ENCODE measurements at regions not wholly inside any gene's neighbourhood (a gene's known extent, or its start where the extent isn't known, plus 50 kb on each side); places are given as distances from the start of the nearest gene placed in this dataset.

- BruUV-seq (replicated peaks): no TSS peak
- TF ChIP-seq CTCF (IDR thresholded peaks at IDR 0.05; ENCODE audit: unreplicated experiment): no peak
- H3K4me1 Mint-ChIP-seq (ENCODE audit: insufficient read depth, unreplicated experiment): no peaks in the 10 kb centered on the region
- POLR2A ChIA-PET: no interaction called here
- H3K27me3 Mint-ChIP-seq (ENCODE audit: insufficient read depth, unreplicated experiment): peaks cover 52% of the 10 kb centered on the region
- H3K9me3 Mint-ChIP-seq (ENCODE audit: unreplicated experiment): no peaks in the 10 kb centered on the region
- intact Hi-C loops (cut with micrococcal nuclease): no loop called here
- CTCF ChIA-PET: no interaction called here
- H3K36me3 Mint-ChIP-seq (ENCODE audit: insufficient read depth, unreplicated experiment): no peaks in the 10 kb centered on the region
- DNase-seq (ENCODE audit: unreplicated experiment): no peak
- H3K4me3 Mint-ChIP-seq (ENCODE audit: unreplicated experiment): no peak overlapping the region
- H3K27ac Mint-ChIP-seq (ENCODE audit: low read depth, unreplicated experiment): no peak overlapping the region
Observed at GRCh38 chr10:78719276-78719675, 349.5 kb upstream of the ZMIZ1 start.

GRCh38 chr10:78720091-78720490 is 348.7 kb upstream of the ZMIZ1 start:
- no peak overlapping the region for H3K4me3 Mint-ChIP-seq (ENCODE audit: unreplicated experiment)
- H3K4me1 Mint-ChIP-seq (ENCODE audit: insufficient read depth, unreplicated experiment): no peaks in the 10 kb centered on the region
- no peak for TF ChIP-seq CTCF (IDR thresholded peaks at IDR 0.05; ENCODE audit: unreplicated experiment)
- intact Hi-C loops (cut with micrococcal nuclease): no loop called here
- no peak overlapping the region for H3K27ac Mint-ChIP-seq (ENCODE audit: low read depth, unreplicated experiment)
- H3K36me3 Mint-ChIP-seq (ENCODE audit: insufficient read depth, unreplicated experiment): no peaks in the 10 kb centered on the region
- H3K27me3 Mint-ChIP-seq (ENCODE audit: insufficient read depth, unreplicated experiment): peaks cover 52% of the 10 kb centered on the region
- POLR2A ChIA-PET: interaction anchor here (0.6 kb wide), 1 partner anchor 254 kb away, joined by 3 read pairs; no protein-coding TSS in a partner anchor
- no TSS peak for BruUV-seq (replicated peaks)
- DNase-seq (ENCODE audit: unreplicated experiment): no peak
- no peaks in the 10 kb centered on the region for H3K9me3 Mint-ChIP-seq (ENCODE audit: unreplicated experiment)
- CTCF ChIA-PET: no interaction called here

GRCh38 chr10:78721231-78721630 is 347.5 kb upstream of the ZMIZ1 start:
- no peak for DNase-seq (ENCODE audit: unreplicated experiment)
- H3K4me3 Mint-ChIP-seq (ENCODE audit: unreplicated experiment): no peak overlapping the region
- H3K27ac Mint-ChIP-seq (ENCODE audit: low read depth, unreplicated experiment): no peak overlapping the region
- POLR2A ChIA-PET: no interaction called here
- no peak for TF ChIP-seq CTCF (IDR thresholded peaks at IDR 0.05; ENCODE audit: unreplicated experiment)
- intact Hi-C loops (cut with micrococcal nuclease): no loop called here
- H3K4me1 Mint-ChIP-seq (ENCODE audit: insufficient read depth, unreplicated experiment): no peaks in the 10 kb centered on the region
- no peaks in the 10 kb centered on the region for H3K9me3 Mint-ChIP-seq (ENCODE audit: unreplicated experiment)
- peaks cover 57% of the 10 kb centered on the region for H3K27me3 Mint-ChIP-seq (ENCODE audit: insufficient read depth, unreplicated experiment)
- no peaks in the 10 kb centered on the region for H3K36me3 Mint-ChIP-seq (ENCODE audit: insufficient read depth, unreplicated experiment)
- CTCF ChIA-PET: interaction anchor here (1.0 kb wide), 2 partner anchors 63 to 474 kb away, joined by 3 read pairs; no protein-coding TSS in a partner anchor
- no TSS peak for BruUV-seq (replicated peaks)

GRCh38 chr10:78724846-78725245 is 343.9 kb upstream of the ZMIZ1 start:
- intact Hi-C loops (cut with micrococcal nuclease): no loop called here
- no peak overlapping the region for H3K27ac Mint-ChIP-seq (ENCODE audit: low read depth, unreplicated experiment)
- POLR2A ChIA-PET: no interaction called here

More at GRCh38 chr10:78724846-78725245, 343.9 kb upstream of the ZMIZ1 start:
- no peak for DNase-seq (ENCODE audit: unreplicated experiment)
- Mint-ChIP-seq H3K4me3 (ENCODE audit: unreplicated experiment) (no peak overlapping the region), H3K4me1 (ENCODE audit: insufficient read depth, unreplicated experiment) (no peaks in the 10 kb centered on the region), H3K36me3 (ENCODE audit: insufficient read depth, unreplicated experiment) (no peaks in the 10 kb centered on the region), H3K9me3 (ENCODE audit: unreplicated experiment) (no peaks in the 10 kb centered on the region), H3K27me3 (ENCODE audit: insufficient read depth, unreplicated experiment) (peaks cover 81% of the 10 kb centered on the region)
- no TSS peak for BruUV-seq (replicated peaks)
- TF ChIP-seq CTCF (IDR thresholded peaks at IDR 0.05; ENCODE audit: unreplicated experiment): no peak
- CTCF ChIA-PET: no interaction called here

All from MCF 10A (cell line).